ENCODE measurements at regions not wholly inside any gene's neighbourhood (a gene's known extent, or its start where the extent isn't known, plus 50 kb on each side); places are given as distances from the start of the nearest gene placed in this dataset.
A peak's percentile ranks its signal among the peaks of the same experiment; 100 is the strongest.
"Not testable (repeated sequence)": the region's sequence is repeated elsewhere in the genome, so short reads cannot be mapped to it uniquely, and the experiment has no call there.

GRCh38 chr5:66234241-66234640 is 90.1 kb downstream of the SREK1 start:
- DNase-seq, result no peak

GRCh38 chr5:66238435-66238834 is 94.3 kb downstream of the SREK1 start:
- no peak for DNase-seq

DNA sequence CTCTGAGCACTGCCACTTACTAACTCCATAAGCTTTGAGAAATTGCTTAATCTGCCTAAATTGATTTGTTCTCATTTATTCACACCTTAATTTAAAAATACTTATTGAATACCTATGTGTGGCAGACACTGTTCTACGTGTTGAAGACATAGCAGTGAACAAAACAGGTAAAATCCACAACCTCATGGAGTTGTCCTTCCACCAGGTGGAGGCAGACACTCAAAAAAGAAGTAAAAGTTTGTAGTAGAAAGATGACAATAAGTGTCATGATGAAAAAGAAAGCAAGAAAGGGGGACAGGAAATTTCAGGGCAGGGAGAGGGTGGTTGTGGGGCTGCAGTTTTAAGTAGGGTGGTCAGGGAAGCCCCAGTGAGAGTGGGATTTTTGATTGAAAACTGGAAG is 94.9 kb downstream of the SREK1 start:
- no peak for DNase-seq

- DNase-seq, result no peak
Measured at GRCh38 chr5:66241136-66241825, 97.2 kb downstream of the SREK1 start.

GRCh38 chr5:66242050-66242715 is 98.1 kb downstream of the SREK1 start:
- no peak for DNase-seq

DNA sequence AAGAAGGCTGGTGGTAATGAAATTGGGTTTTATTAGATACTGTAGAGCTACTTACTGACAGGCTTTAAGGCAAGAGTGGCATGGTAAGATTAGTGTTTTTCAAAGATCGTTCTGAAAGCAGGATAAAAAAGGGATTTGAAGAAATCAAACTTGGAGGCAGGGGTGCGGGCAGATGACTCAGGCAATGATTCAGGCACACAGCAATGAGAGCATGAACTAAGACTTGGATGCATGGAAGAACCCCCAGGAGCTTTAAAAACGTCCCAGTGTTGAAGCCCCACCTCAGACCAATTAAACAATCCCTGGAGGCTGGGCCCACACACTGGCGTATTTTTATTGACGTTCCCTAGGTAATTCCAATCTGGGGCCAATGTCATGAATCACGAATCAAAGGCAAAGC is 102.5 kb downstream of the SREK1 start:
- DNase-seq, result no peak

- DNase-seq, result no peak
Measured at GRCh38 chr5:66247176-66247960, 103.3 kb downstream of the SREK1 start.

DNA sequence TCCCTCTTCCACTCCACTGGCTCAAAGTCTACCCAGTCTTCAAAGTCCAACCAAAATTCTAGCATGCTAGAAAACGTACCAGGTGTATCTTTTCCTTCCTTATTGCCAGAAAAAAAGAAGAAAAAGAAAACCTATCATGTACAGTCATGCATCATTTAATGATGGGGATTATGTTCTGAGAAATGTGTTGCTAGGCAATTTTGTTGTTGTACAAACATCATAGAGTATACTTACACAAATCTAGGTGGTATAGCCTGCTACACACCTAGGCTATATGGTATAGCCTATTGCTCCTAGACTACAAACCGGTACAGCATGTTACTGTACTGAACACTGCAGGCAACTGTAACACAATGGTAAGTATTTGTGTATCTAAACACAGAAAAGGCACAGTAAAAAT is 104.8 kb downstream of the SREK1 start:
- no peak for DNase-seq

- no peak for DNase-seq
Measured at GRCh38 chr5:66249920-66250319, 105.8 kb downstream of the SREK1 start.

- DNase-seq, result no peak
Measured at GRCh38 chr5:66252849-66253248, 108.7 kb downstream of the SREK1 start.

GRCh38 chr5:66255714-66256113 is 111.6 kb downstream of the SREK1 start:
- no peak for DNase-seq

DNA sequence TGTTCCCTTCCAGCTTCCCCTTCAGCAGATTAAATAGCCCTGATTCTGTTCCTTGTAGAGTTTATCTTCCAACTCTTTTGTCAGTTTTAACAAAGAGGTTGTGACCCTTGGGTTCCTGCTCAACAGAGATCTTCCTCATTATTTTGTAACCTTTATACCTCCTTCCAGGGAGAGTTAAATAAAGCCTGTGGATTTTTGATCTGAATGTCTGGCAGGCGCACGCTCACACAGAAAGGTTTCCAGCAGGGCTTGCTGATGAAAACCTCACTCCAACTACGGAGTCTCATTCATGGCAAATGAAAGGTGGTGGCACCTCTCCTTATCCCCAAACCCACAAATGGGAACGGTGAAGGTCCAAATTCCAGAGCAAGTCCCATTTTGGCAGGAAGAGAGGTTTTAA is 129.0 kb downstream of the SREK1 start:
- DNase-seq, result no peak

DNA sequence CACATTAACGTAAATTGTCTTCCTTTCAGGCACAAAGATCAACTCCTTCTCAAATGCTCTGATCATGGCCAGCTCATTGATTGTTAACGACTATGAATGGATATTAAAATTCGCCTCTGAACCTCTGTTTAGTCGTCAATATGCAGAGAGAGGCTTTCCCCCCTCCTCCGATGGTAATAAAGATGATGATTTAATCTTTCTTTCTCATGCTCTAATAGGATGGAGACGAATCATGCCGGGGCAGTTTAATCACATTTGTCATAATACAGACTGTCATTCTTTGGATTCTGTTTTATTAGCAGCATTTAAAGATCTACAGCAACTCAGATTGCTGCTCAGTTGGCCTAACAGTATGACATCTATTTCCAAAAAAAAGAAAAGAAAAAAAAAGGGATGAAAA is 132.9 kb downstream of the SREK1 start:
- no peak for DNase-seq

DNA sequence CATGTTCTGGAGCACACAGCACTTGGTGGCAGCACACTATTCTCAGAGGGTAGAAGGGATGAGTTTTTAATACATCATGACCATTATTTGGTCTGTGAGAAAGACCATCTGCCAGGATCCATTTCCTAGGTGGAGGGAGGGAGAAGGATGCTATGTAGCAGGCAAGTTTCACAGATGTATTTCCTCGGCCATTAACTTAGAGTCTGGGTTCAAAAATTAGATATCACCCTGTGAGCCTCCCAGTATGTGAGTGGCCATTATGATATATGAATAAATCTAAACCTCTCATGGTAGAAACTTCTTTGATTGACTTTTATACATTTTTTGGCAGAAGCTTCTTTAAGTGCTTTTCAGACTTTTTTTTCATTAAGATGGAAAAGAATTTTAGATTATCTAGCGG is 133.9 kb downstream of the SREK1 start:
- no peak for DNase-seq

- DNase-seq, result no peak
Measured at GRCh38 chr5:66281294-66281693, 137.2 kb downstream of the SREK1 start.

- DNase-seq, result no peak
Measured at GRCh38 chr5:66284588-66285342, 140.7 kb downstream of the SREK1 start.

- no peak for DNase-seq
Measured at GRCh38 chr5:66285343-66285922, 141.3 kb downstream of the SREK1 start.

DNA sequence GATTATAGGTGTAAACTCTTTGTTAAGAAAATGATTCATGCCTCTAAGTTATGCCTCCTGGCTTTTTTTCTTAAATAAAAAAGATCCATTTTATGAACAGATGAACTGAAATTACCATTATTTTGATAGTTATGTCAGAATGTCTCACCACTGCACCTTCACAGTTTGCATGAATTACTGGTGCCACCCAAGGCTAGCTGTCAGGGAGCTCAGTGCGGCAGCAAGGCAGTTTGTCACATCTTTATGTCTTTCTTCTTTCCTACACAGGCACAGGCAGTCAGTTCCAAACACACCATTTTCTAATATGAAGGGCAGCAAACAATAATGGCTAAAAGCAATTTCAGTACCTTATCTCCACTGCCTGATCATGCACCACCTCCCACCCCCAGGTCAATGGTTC is 147.7 kb downstream of the SREK1 start:
- no peak for DNase-seq

DNA sequence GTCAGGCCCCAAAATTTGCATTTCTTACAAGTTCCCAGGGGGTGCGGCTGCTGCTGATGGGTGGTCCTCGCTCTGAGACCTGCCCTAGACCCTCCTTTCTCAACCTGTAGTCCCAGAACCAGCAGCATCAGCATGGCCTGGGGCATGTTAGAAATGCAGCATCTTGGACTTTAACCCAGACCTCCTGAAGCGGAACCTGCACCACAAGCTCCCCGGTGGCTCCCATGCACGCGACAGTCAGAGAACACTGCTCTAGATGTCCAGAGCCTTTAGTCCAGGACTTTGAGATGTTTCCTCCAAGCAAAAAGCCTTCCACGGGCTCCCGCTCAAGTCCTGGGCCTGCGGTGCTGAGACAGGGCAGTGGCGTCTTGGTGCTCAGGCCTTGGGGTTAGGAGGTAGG is 149.8 kb downstream of the SREK1 start:
- DNase-seq, result not testable (repeated sequence)

DNA sequence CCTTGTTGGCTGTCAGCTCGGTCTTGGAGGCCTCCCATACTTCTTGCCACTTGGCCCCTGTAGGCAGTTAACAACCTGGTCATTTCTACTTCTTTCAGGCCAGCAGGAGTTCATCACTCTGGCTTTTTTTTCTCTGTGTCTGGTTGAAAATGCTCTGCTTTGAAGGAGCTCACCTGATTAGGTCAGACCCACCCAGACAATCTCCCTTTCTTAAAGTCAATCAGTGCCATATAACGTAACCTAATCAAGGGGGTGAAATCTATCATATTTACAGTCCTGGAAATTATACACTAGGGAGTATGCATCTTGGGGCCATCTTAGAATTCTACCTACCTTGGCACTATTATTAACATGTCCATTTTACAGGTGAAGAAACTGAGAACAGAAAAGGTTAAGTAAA is 155.4 kb downstream of the SREK1 start:
- no peak for DNase-seq

GRCh38 chr5:66302344-66302743 is 158.2 kb downstream of the SREK1 start:
- no peak for DNase-seq

- DNase-seq, result peak; percentile 81
Measured at GRCh38 chr5:66306105-66306843, 162.2 kb downstream of the SREK1 start.
